ENCODE measurements at regions not wholly inside any gene's neighbourhood (a gene's known extent, or its start where the extent isn't known, plus 50 kb on each side); places are given as distances from the start of the nearest gene placed in this dataset.
A peak's percentile ranks its signal among the peaks of the same experiment; 100 is the strongest.

DNA sequence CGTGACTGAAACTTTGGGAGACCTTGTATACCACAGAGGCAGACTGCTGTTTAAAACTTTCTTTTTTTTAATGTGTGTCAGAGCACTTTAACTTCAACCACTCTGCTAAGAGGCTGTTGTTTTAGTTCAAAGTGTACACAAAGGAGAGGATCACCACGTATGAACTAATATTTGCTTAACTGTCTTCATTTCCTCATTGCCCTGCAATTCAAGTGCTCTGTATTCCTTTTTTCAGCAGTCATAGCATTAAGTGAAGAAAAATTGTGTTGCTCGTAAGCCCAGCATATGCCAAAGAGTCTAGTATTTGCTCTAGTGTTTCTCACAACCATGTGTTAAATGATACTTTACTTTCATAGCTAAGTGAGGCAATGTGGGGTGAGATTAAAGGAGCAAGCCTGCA is 63.0 kb upstream of the HHIP start:
- H3K14ac ChIP-seq (replicated peaks; ENCODE audit: low read depth, low read length) = peak overlapping the region; percentile 27
- H4K8ac ChIP-seq (ENCODE audit: low read depth in 2 of 2, low read length in 2 of 2) = peak overlapping the region in 1 of 2 experiments; percentile 61; a peak in 2 of 4 replicates
- H3K4ac ChIP-seq (ENCODE audit: low read depth, low read length) = peak overlapping the region; percentile 35; the same call in 1 of the 2 replicates
- no peaks in the 10 kb centered on the region for H3K79me1 ChIP-seq (ENCODE audit: low read depth in 1 of 2, low read length in 2 of 2)
- dilution Hi-C loops (cut with HindIII; ENCODE audit: low sequenced_read_pairs, unreplicated experiment) (no loop called here), intact Hi-C loops (cut with micrococcal nuclease) (no loop called here), in situ Hi-C loops (cut with MboI; ENCODE audit: low sequenced_read_pairs) (no loop called here)
- H2BK5ac ChIP-seq (ENCODE audit: low read depth, low read length, poor library complexity, severe bottlenecking) = peak overlapping the region; percentile 59
- no peaks in the 10 kb centered on the region for H3K27me3 ChIP-seq (ENCODE audit: control insufficient read depth, insufficient read depth, low read length)
- no peak overlapping the region for H2AK9ac ChIP-seq (replicated peaks; ENCODE audit: low read depth, low read length, poor library complexity)
- no CpG with 5 or more reads among the region's 3 CpGs for WGBS, 2 experiments (ENCODE audit: extremely low coverage in 2 of 2, insufficient read length in 1 of 2)
- no peak overlapping the region for H3K4me3 ChIP-seq (ENCODE audit: insufficient read depth, low read depth, low read length)
- no peak overlapping the region; the same call in 2 of the 3 replicates for H2BK15ac ChIP-seq (ENCODE audit: low read depth, low read length)
- no peak overlapping the region; the same call in 1 of the 2 replicates for H2BK20ac ChIP-seq (ENCODE audit: low read depth, low read length)
- H4K5ac ChIP-seq (ENCODE audit: low read depth, low read length) = peak overlapping the region; percentile 15; the same call in 1 of the 2 replicates
- H2BK120ac ChIP-seq (ENCODE audit: low read depth, low read length) = peak overlapping the region; percentile 54; the same call in 1 of the 2 replicates
- H3K9ac ChIP-seq (ENCODE audit: low read depth, low read length) = no peak overlapping the region
- no peak overlapping the region; the same call in 1 of the 2 replicates for H2AK5ac ChIP-seq (ENCODE audit: low read depth, low read length)
- no peak overlapping the region for H3K56ac ChIP-seq (ENCODE audit: extremely low read depth, insufficient read depth, low read length)
- no peaks in the 10 kb centered on the region for H3K9me1 ChIP-seq (ENCODE audit: insufficient read depth, low read length)
- ChIA-PET POLR2A (ENCODE audit: unreplicated experiment) (no interaction called here), CTCF (no interaction called here)
- peak overlapping the region; percentile 69; the same call in 1 of the 2 replicates for H3K18ac ChIP-seq (ENCODE audit: low read depth, low read length)
- peak; percentile 28 for DNase-seq
- H2AFZ ChIP-seq (replicated peaks; ENCODE audit: low read length, poor library complexity) = no peak overlapping the region
- H3K4me2 ChIP-seq (ENCODE audit: low read depth, low read length) = no peak overlapping the region
- H3K36me3 ChIP-seq (ENCODE audit: control insufficient read depth, insufficient read depth, low read length) = no peaks in the 10 kb centered on the region
- H4K20me1 ChIP-seq (ENCODE audit: insufficient read depth, low read length) = no peaks in the 10 kb centered on the region
- peak; percentile 25 for ATAC-seq (ENCODE audit: low read depth)
- no peak overlapping the region for H3K27ac ChIP-seq (ENCODE audit: insufficient read depth, low read length)
- no peak overlapping the region for H4K91ac ChIP-seq (ENCODE audit: insufficient read depth, low read depth, low read length)
- TF ChIP-seq RCOR1 (IDR thresholded peaks at IDR 0.05; ENCODE audit: insufficient replicate concordance, low read length) (no peak), CHD1 (IDR thresholded peaks at IDR 0.05; ENCODE audit: low read depth, low read length) (no peak), CEBPB (IDR thresholded peaks at IDR 0.05; ENCODE audit: low read depth, low read length) (no peak), SMC3 (IDR thresholded peaks at IDR 0.05; ENCODE audit: low read depth, low read length) (no peak), FOS (IDR thresholded peaks at IDR 0.05; ENCODE audit: low read depth, low read length) (no peak), USF2 (IDR thresholded peaks at IDR 0.05; ENCODE audit: low read depth, low read length) (no peak), MAZ (IDR thresholded peaks at IDR 0.05; ENCODE audit: borderline replicate concordance, low read depth, low read length) (no peak), MAFK (IDR thresholded peaks at IDR 0.05; ENCODE audit: low read depth, low read length) (no peak), RAD21 (IDR thresholded peaks at IDR 0.05; ENCODE audit: low read length) (no peak), ELK1 (IDR thresholded peaks at IDR 0.05; ENCODE audit: borderline replicate concordance, low read depth, low read length) (no peak), NFE2L2 (IDR thresholded peaks at IDR 0.05; ENCODE audit: low read depth, low read length) (no peak), POLR2A (IDR thresholded peaks at IDR 0.05; ENCODE audit: low read depth, low read length) (no peak), MXI1 (IDR thresholded peaks at IDR 0.05; ENCODE audit: borderline replicate concordance, low read depth, low read length) (no peak), BHLHE40 (IDR thresholded peaks at IDR 0.05; ENCODE audit: low read depth, low read length) (no peak), RFX5 (IDR thresholded peaks at IDR 0.05; ENCODE audit: low read depth, low read length) (no peak)
- TF ChIP-seq, protein P1, sequence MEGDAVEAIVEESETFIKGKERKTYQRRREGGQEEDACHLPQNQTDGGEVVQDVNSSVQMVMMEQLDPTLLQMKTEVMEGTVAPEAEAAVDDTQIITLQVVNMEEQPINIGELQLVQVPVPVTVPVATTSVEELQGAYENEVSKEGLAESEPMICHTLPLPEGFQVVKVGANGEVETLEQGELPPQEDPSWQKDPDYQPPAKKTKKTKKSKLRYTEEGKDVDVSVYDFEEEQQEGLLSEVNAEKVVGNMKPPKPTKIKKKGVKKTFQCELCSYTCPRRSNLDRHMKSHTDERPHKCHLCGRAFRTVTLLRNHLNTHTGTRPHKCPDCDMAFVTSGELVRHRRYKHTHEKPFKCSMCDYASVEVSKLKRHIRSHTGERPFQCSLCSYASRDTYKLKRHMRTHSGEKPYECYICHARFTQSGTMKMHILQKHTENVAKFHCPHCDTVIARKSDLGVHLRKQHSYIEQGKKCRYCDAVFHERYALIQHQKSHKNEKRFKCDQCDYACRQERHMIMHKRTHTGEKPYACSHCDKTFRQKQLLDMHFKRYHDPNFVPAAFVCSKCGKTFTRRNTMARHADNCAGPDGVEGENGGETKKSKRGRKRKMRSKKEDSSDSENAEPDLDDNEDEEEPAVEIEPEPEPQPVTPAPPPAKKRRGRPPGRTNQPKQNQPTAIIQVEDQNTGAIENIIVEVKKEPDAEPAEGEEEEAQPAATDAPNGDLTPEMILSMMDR (conservative IDR thresholded peaks at IDR 0.05; ENCODE audit: low read depth, low read length) = no peak
- peaks cover 4% of the 10 kb centered on the region; the same call in 1 of the 2 replicates for H3K4me1 ChIP-seq (ENCODE audit: control insufficient read depth, insufficient read depth, low read length)
- H3K23ac ChIP-seq (ENCODE audit: low read depth, low read length) = no peak overlapping the region; the same call in 1 of the 2 replicates
- no peaks in the 10 kb centered on the region for H3K9me3 ChIP-seq (ENCODE audit: control insufficient read depth, insufficient read depth, low read length)
- no TSS peak for BruUV-seq (replicated peaks)
